Ovary (tissue), 7 donors: ENCODE measurements at regions not wholly inside any gene's neighbourhood (a gene's known extent, or its start where the extent isn't known, plus 50 kb on each side); places are given as distances from the start of the nearest gene placed in this dataset.

ENCODE experiments used
- DNase-seq, 5 donors: peaks; one replicate each; pipeline ENCODE4 v3.0.0-alpha.2; 2019 to 2020
- H3K27ac ChIP-seq, 2 donors: fragments of 200-600 bp; one replicate each; pipeline versions ENCODE4 v1.5.1 to v1.8.0; 2019 to 2022
- H3K27me3 ChIP-seq: fragments of 200-600 bp; one replicate; pipeline ENCODE4 v1.8.0; 2022
- H3K36me3 ChIP-seq: fragments of 200-600 bp; sonication (generic); one replicate; pipeline ENCODE4 v1.5.1; 2019
- H3K4me1 ChIP-seq: one replicate; pipeline ENCODE4 v1.8.1; 2013; ENCODE audit warnings: mild to moderate bottlenecking, moderate library complexity; ENCODE audit not compliant: insufficient read depth
- H3K4me3 ChIP-seq: fragments of 200-600 bp; sonication (generic); one replicate; pipeline ENCODE4 v1.5.1; 2017
- H3K9me3 ChIP-seq, 2 donors: fragments of 200-600 bp in 1 of 2; sonication (generic) in 1 of 2; one replicate each; pipeline versions ENCODE4 v1.5.1 to v1.8.1; 2013 to 2019; ENCODE audit warnings: mild to moderate bottlenecking in 1 of 2, moderate library complexity in 1 of 2
- EP300 ChIP-seq: sonication (generic); formaldehyde crosslinking; IDR thresholded peaks from one replicate; pipeline ENCODE4 v1.6.1; 2017; ENCODE audit warnings: antibody characterized with exemption
- POLR2A ChIP-seq: fragments of 450-650 bp; IDR thresholded peaks from one replicate; pipeline ENCODE4 v1.6.1; 2017; ENCODE audit warnings: antibody characterized with exemption, mild to moderate bottlenecking, moderate library complexity
- WGBS, 3 donors: extraction: QIAGEN DNeasy Blood & Tissue Kit in 1 of 3; methylation state at CpG; one replicate each; pipeline versions ENCODE4 v1.1.5 to v1.1.7; 2013 to 2017; 5-methylcytosine and 5-hydroxymethylcytosine counted together
- intact Hi-C, 4 donors: fragments of 100-400 bp; cut with DNase I; formaldehyde crosslinking; loops; one replicate each; pipeline versions ENCODE4 v1.11.0 to v1.15.1; 2022 to 2023
- TF ChIP-seq, protein P1 (sequence below), 3 donors: fragments of 450-650 bp in 2 of 3; fragments of 200-600 bp in 1 of 3; IDR thresholded peaks; one replicate each; pipeline versions ENCODE4 v1.5.1 to v1.8.0; 2016 to 2022; ENCODE audit warnings: antibody characterized with exemption in 3 of 3, mild to moderate bottlenecking in 1 of 3
- donor health status: DM: no; HTN: no; CAD: no; lungs with moderate emphysema.
- donor health status: DM: no; HTN: no; CAD: no.
- donor health status: Bipolar disorder and iron deficiency.
- donor health status: DM: no; HTN: no; CAD: no.
- donor health status: DM: yes; HTN: yes; CAD: no.

DNA sequence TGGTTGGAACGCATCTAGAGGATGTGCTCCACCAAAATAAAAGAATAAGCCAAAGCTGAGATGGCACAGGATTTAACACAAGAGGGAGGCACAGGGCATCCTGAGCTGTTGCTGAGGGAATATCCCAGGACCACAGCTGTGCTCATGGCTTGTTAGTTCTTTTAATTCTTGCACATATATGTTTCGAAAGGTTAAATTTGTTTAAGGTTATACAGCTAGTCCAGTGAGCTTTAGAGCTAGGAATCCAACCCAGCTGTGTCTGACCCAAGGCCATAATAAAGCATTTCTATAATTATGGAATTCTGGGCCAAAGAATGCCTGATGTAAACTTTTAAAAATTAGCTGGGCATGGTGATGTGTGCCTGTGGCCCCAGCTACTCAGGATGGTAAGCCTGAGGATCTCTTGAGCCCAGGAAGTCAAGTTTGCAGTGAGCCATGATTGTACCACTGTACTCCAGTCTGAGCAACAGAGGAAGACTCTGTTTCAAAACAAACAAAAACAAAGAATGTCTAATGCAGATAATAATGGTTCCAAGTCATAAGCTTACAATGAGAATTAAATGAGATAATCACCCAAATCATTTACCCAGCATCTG, 66.4 kb upstream of the CCBE1 start:
- Histone ChIP-seq H3K9me3 (no peaks in the 10 kb centered on the region), H3K36me3 (no peaks in the 10 kb centered on the region), H3K27ac (no peak overlapping the region), H3K27me3 (no peaks in the 10 kb centered on the region), H3K4me1 (no peaks in the 10 kb centered on the region), H3K4me3 (no peak overlapping the region)
- TF ChIP-seq, protein P1, sequence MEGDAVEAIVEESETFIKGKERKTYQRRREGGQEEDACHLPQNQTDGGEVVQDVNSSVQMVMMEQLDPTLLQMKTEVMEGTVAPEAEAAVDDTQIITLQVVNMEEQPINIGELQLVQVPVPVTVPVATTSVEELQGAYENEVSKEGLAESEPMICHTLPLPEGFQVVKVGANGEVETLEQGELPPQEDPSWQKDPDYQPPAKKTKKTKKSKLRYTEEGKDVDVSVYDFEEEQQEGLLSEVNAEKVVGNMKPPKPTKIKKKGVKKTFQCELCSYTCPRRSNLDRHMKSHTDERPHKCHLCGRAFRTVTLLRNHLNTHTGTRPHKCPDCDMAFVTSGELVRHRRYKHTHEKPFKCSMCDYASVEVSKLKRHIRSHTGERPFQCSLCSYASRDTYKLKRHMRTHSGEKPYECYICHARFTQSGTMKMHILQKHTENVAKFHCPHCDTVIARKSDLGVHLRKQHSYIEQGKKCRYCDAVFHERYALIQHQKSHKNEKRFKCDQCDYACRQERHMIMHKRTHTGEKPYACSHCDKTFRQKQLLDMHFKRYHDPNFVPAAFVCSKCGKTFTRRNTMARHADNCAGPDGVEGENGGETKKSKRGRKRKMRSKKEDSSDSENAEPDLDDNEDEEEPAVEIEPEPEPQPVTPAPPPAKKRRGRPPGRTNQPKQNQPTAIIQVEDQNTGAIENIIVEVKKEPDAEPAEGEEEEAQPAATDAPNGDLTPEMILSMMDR (IDR thresholded peaks at IDR 0.05): no peak
- no peak for TF ChIP-seq POLR2A
- no peak for TF ChIP-seq EP300
- intact Hi-C loops: no loop called here
- no peak for DNase-seq
- 45 to 66% (median 58%) methylated on average over 2 of the region's 2 CpGs for WGBS, 3 donors

DNA sequence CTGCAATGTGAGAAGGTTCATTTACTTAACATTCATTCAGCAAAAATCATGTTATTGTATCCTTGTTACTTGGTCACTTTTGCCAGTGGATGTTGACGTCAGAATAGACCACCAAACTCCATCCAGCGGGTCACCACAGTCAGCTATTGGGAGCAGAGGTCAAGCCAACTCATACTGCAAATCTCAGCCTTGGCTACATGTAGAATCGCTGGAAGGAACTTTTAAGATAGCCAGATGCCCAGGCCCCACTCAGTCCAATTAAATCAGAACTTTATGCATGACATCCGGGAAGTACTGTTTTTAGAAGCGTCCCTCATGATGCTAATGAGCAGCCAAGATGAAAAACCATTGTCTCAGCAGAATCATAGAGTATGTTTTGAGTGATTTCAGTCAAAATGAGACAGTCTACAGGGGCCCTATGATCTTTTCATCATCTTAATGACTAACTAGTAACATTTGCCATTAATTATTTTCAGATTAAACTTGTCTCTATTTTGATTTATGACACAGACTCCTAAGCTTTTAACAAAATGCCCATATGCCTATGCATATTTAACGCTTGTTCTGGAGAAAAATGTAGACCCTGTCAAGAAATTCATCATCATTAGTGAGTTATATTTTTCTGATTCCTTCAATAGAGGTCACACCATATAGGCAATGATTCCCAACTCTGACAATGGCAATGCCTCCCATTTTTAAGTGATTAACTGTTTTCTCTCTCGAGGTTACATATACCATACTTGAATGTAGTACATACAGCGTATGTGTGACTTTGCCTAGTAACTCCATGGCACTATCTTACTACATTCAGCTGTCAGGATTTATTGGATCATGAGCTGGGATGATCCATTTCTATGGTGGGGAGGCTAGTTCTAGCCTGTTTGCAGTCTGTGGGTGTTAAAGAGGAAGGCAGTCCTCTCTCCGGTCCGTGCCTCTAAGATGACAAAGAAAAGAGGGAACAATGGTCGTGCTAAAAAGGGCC, 63.7 kb upstream of the CCBE1 start:
- intact Hi-C loops: no loop called here
- Histone ChIP-seq H3K36me3 (no peaks in the 10 kb centered on the region), H3K4me1 (no peaks in the 10 kb centered on the region), H3K9me3 (no peaks in the 10 kb centered on the region), H3K4me3 (no peak overlapping the region), H3K27ac (no peak overlapping the region), H3K27me3 (no peaks in the 10 kb centered on the region)
- no peak for DNase-seq
- TF ChIP-seq, protein P1 (IDR thresholded peaks at IDR 0.05): no peak
- no peak for TF ChIP-seq EP300
- no peak for TF ChIP-seq POLR2A
- WGBS, 3 donors: 84 to 88% (median 87%) methylated on average over 11 of the region's 11 CpGs

DNA sequence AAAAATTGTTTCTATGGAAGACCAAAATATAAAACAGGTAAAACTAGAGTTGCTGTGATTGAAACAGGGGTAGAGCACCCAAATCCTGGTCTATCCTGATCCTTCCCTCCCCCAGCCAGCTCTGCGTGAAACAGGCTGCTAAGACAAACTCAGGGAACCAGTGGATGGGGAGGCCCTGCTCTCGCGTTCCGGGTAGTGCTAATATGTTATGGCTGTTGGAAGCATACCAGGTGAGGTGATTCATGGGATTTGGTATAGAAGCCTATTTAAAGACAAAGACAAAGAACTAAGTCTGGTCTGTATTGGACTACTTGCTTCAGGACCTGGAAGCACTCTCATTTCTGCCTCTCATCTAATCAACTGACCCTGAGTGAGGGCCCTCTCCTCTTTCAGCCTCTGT, 63.0 kb upstream of the CCBE1 start:
- Histone ChIP-seq H3K4me3 (no peak overlapping the region), H3K4me1 (no peaks in the 10 kb centered on the region), H3K9me3 (no peaks in the 10 kb centered on the region), H3K27ac (no peak overlapping the region), H3K27me3 (no peaks in the 10 kb centered on the region), H3K36me3 (no peaks in the 10 kb centered on the region)
- DNase-seq: no peak
- TF ChIP-seq EP300 (no peak), POLR2A (no peak)
- TF ChIP-seq, protein P1 (IDR thresholded peaks at IDR 0.05): no peak
- intact Hi-C loops: no loop called here
- 92 to 95% (median 93%) methylated on average over 4 of the region's 4 CpGs for WGBS, 3 donors

DNA sequence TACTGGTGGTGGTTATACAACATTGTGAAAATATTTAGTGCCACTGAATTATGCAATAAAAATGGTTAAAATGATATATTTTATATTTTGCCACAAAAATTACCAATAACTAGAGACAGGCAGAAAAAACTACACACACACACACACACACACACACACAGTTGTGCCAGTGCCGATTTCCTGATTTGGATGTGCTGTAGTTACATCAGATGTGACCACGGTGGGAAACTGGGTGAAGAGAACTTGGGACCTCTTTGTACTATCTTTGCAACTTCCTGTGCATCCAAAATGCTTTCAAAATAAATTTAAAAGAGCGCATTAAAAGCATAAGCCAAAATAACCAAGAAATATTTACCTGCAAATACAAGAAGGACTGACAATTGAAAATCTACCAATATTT, 61.6 kb upstream of the CCBE1 start:
- no peak for DNase-seq
- intact Hi-C loops: no loop called here
- Histone ChIP-seq H3K4me1 (no peaks in the 10 kb centered on the region), H3K27me3 (no peaks in the 10 kb centered on the region), H3K36me3 (no peaks in the 10 kb centered on the region), H3K4me3 (no peak overlapping the region), H3K27ac (no peak overlapping the region), H3K9me3 (no peaks in the 10 kb centered on the region)
- WGBS, 3 donors: 71 to 84% (median 78%) methylated on average over 3 of the region's 3 CpGs
- TF ChIP-seq EP300 (no peak), POLR2A (no peak)
- TF ChIP-seq, protein P1 (IDR thresholded peaks at IDR 0.05): no peak
